Colonic mucosa (tissue), 4 donors: ENCODE measurements at regions not wholly inside any gene's neighbourhood (a gene's known extent, or its start where the extent isn't known, plus 50 kb on each side); places are given as distances from the start of the nearest gene placed in this dataset.

Experiments
- DNase-seq: peaks from one replicate; pipeline ENCODE4 v3.0.0-alpha.2; 2020
- H3K27ac ChIP-seq: fragments of 200-600 bp; one replicate; pipeline ENCODE4 v1.8.0; 2021
- H3K27me3 ChIP-seq: fragments of 200-600 bp; one replicate; pipeline ENCODE4 v1.8.0; 2021
- H3K36me3 ChIP-seq: fragments of 200-600 bp; one replicate; pipeline ENCODE4 v1.8.0; 2021
- H3K4me1 ChIP-seq: fragments of 200-600 bp; one replicate; pipeline ENCODE4 v1.8.0; 2021; ENCODE audit warnings: mild to moderate bottlenecking
- H3K4me3 ChIP-seq: fragments of 200-600 bp; one replicate; pipeline ENCODE4 v1.8.0; 2021
- H3K9ac ChIP-seq, 2 donors: one replicate each; pipeline ENCODE4 v1.7.0; 2013; ENCODE audit warnings: control low read depth in 2 of 2, low read depth in 2 of 2, low read length in 2 of 2
- H3K9me3 ChIP-seq: fragments of 200-600 bp; one replicate; pipeline ENCODE4 v1.8.0; 2021
- intact Hi-C: fragments of 100-400 bp; cut with DNase I; formaldehyde crosslinking; loops from one replicate; pipeline ENCODE4 v1.14.1; 2022
- TF ChIP-seq, protein P1 (sequence below): fragments of 200-600 bp; IDR thresholded peaks from one replicate; pipeline ENCODE4 v1.8.0; 2022; ENCODE audit warnings: antibody characterized with exemption, mild to moderate bottlenecking
- donor health status: healthy.
- donor health status: DM: no; HTN: no; CAD: no.
- donor health status: DM: no; HTN: no; CAD: no.

DNA sequence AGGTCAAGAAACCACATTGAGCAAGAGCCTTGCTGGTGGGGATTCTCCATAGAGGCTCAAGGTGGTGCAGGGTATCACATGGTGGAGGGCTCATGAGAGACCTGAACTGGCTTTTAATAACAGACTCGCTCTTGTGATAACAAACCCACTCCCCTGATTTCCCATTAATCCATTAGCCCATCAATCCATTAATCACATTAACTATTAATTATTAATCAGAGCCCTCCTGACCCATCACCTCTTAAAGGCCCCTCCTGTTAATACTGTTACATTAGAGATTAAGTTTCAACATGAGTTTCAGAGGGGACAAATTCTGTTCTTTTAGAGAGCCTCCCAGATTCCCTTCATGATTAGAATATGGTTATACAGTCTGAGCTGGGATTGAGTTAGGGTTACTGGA lies 61.8 kb downstream of the IER5 start:
- H3K9me3 ChIP-seq = no peaks in the 10 kb centered on the region
- no peak for DNase-seq
- TF ChIP-seq, protein P1, sequence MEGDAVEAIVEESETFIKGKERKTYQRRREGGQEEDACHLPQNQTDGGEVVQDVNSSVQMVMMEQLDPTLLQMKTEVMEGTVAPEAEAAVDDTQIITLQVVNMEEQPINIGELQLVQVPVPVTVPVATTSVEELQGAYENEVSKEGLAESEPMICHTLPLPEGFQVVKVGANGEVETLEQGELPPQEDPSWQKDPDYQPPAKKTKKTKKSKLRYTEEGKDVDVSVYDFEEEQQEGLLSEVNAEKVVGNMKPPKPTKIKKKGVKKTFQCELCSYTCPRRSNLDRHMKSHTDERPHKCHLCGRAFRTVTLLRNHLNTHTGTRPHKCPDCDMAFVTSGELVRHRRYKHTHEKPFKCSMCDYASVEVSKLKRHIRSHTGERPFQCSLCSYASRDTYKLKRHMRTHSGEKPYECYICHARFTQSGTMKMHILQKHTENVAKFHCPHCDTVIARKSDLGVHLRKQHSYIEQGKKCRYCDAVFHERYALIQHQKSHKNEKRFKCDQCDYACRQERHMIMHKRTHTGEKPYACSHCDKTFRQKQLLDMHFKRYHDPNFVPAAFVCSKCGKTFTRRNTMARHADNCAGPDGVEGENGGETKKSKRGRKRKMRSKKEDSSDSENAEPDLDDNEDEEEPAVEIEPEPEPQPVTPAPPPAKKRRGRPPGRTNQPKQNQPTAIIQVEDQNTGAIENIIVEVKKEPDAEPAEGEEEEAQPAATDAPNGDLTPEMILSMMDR = no peak
- intact Hi-C loops = no loop called here
- no peak overlapping the region for H3K27ac ChIP-seq
- H3K36me3 ChIP-seq = no peaks in the 10 kb centered on the region
- H3K27me3 ChIP-seq = no peaks in the 10 kb centered on the region
- H3K4me1 ChIP-seq = no peaks in the 10 kb centered on the region
- H3K4me3 ChIP-seq = no peak overlapping the region
- no peak overlapping the region for H3K9ac ChIP-seq

- H3K36me3 ChIP-seq = no peaks in the 10 kb centered on the region
- no peak overlapping the region for H3K9ac ChIP-seq
- intact Hi-C loops = no loop called here
- DNase-seq = no peak
- H3K27ac ChIP-seq = no peak overlapping the region
- no peaks in the 10 kb centered on the region for H3K4me1 ChIP-seq
- no peak overlapping the region for H3K4me3 ChIP-seq
- no peaks in the 10 kb centered on the region for H3K9me3 ChIP-seq
- TF ChIP-seq, protein P1 = no peak
- no peaks in the 10 kb centered on the region for H3K27me3 ChIP-seq
These were observed 62.3 kb downstream of the IER5 start for GRCh38 chr1:181150842-181151241.

GRCh38 chr1:181151378-181152326 lies 63.2 kb downstream of the IER5 start:
- H3K36me3 ChIP-seq = no peaks in the 10 kb centered on the region
- H3K27me3 ChIP-seq = no peaks in the 10 kb centered on the region
- no peak for DNase-seq
- no peak overlapping the region for H3K27ac ChIP-seq
- no peaks in the 10 kb centered on the region for H3K4me1 ChIP-seq
- no peaks in the 10 kb centered on the region for H3K9me3 ChIP-seq
- intact Hi-C loops = no loop called here
- no peak overlapping the region for H3K9ac ChIP-seq
- H3K4me3 ChIP-seq = no peak overlapping the region
- TF ChIP-seq, protein P1 = no peak

DNA sequence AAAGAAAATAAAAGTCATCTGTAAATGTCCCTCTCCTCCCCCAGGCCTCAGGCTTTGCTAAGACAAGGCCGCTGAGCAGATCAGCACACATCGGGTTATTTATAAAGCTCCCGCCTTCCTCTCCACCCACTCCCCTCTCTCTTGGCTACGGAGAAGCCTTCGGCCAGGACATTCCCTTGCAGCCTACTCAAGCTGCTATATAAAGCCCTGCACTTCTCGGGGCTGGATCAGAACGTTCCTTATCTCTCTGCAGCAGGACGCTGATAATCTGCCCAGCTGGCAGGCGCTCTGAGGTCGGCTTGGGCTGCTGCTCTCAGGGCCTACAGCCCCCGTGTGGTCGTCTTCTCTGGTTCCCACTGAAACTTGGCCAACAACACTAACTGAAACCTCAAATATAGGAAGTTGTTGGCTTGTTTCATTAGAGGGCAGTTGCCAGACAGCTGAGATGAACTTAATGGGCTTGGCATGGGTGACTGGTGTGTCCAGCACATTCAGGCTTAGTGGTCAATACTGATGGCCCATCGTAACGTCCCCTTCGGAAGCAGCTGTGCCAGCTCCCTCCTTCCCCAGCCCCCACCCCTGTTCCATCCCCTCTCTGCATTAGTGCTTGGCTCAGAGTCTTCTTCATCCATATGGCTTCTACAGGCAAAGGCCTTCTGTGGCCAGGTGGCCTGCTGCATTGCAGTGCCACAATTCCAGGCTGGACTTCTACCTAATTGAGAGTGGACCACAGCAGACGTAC lies 64.6 kb downstream of the IER5 start:
- TF ChIP-seq, protein P1 = no peak
- intact Hi-C loops = no loop called here
- H3K4me1 ChIP-seq = no peaks in the 10 kb centered on the region
- peak overlapping the region in 1 of 2 donors; percentile 9 for H3K9ac ChIP-seq
- H3K9me3 ChIP-seq = no peaks in the 10 kb centered on the region
- H3K36me3 ChIP-seq = no peaks in the 10 kb centered on the region
- H3K4me3 ChIP-seq = no peak overlapping the region
- DNase-seq = peak; percentile 56
- H3K27me3 ChIP-seq = no peaks in the 10 kb centered on the region
- H3K27ac ChIP-seq = peak overlapping the region; percentile 4

DNA sequence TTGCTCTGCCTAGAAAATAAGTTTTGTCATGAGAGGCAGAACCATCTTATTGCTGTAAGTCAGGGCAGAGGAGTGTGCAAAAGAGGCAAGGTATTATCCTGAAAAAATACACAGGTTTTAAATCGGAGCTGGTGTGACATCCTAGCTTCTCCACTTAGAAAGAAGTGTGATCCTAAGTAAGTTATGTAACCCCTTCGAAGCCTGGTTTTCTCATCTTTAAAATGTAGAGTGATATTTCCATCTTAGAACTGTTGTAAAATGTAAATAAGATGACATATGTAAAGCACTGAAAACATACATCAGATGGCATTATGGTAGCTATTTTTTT lies 65.1 kb downstream of the IER5 start:
- Histone ChIP-seq H3K9me3 (no peaks in the 10 kb centered on the region), H3K27me3 (no peaks in the 10 kb centered on the region), H3K27ac (no peak overlapping the region), H3K9ac (no peak overlapping the region), H3K4me3 (no peak overlapping the region), H3K4me1 (no peaks in the 10 kb centered on the region), H3K36me3 (no peaks in the 10 kb centered on the region)
- intact Hi-C loops = no loop called here
- TF ChIP-seq, protein P1 = no peak
- DNase-seq = no peak
